IgD-negative memory B cell (primary cell): ENCODE measurements at regions not wholly inside any gene's neighbourhood (a gene's known extent, or its start where the extent isn't known, plus 50 kb on each side); places are given as distances from the start of the nearest gene placed in this dataset.

ENCODE experiments used
- H3K27ac Mint-ChIP-seq, 3 donors: one replicate each; pipeline ENCODE4 v1.8.0; 2020 to 2022; ENCODE audit warnings: mild to moderate bottlenecking in 3 of 3, mixed read lengths in 3 of 3, moderate library complexity in 1 of 3
- H3K27me3 Mint-ChIP-seq: one replicate; pipeline ENCODE4 v1.8.0; 2021; ENCODE audit warnings: mixed read lengths
- H3K36me3 Mint-ChIP-seq: one replicate; pipeline ENCODE4 v1.8.0; 2020; ENCODE audit warnings: mild to moderate bottlenecking, mixed read lengths
- H3K4me1 Mint-ChIP-seq, 3 donors: one replicate each; pipeline ENCODE4 v1.8.0; 2020 to 2022; ENCODE audit warnings: mixed read lengths in 3 of 3, mild to moderate bottlenecking in 1 of 3
- H3K4me3 Mint-ChIP-seq, 4 donors: one replicate each; pipeline ENCODE4 v1.8.0; 2020 to 2022; ENCODE audit warnings: mild to moderate bottlenecking in 4 of 4, mixed read lengths in 4 of 4, moderate library complexity in 3 of 4
- H3K9me3 Mint-ChIP-seq, 3 donors: one replicate each; pipeline ENCODE4 v1.8.0; 2020 to 2021; ENCODE audit warnings: mixed read lengths in 3 of 3, mild to moderate bottlenecking in 1 of 3

GRCh38 chr16:80120899-80121521 is 419.8 kb upstream of the DYNLRB2 start:
- Mint-ChIP-seq H3K27me3 (no peaks in the 10 kb centered on the region), H3K4me3 (no peak overlapping the region), H3K9me3 (peaks cover 0 to 7% (median 0%) of the 10 kb centered on the region in 3 donors), H3K36me3 (no peaks in the 10 kb centered on the region), H3K4me1 (no peaks in the 10 kb centered on the region), H3K27ac (no peak overlapping the region)

GRCh38 chr16:80117556-80118130 is 423.1 kb upstream of the DYNLRB2 start:
- Mint-ChIP-seq H3K4me1 (no peaks in the 10 kb centered on the region), H3K9me3 (peaks cover 0 to 7% (median 0%) of the 10 kb centered on the region in 3 donors), H3K4me3 (no peak overlapping the region), H3K27ac (no peak overlapping the region), H3K27me3 (no peaks in the 10 kb centered on the region), H3K36me3 (no peaks in the 10 kb centered on the region)

- H3K27me3 Mint-ChIP-seq, result peaks cover 2% of the 10 kb centered on the region
- no peaks in the 10 kb centered on the region for H3K4me1 Mint-ChIP-seq
- H3K4me3 Mint-ChIP-seq, result no peak overlapping the region
- peaks cover 0 to 7% (median 0%) of the 10 kb centered on the region in 3 donors for H3K9me3 Mint-ChIP-seq
- no peaks in the 10 kb centered on the region for H3K36me3 Mint-ChIP-seq
- no peak overlapping the region for H3K27ac Mint-ChIP-seq
Measured at GRCh38 chr16:80116711-80117110, 424.1 kb upstream of the DYNLRB2 start.

GRCh38 chr16:80114699-80115098 is 426.1 kb upstream of the DYNLRB2 start:
- H3K9me3 Mint-ChIP-seq, result peaks cover 0 to 12% (median 3%) of the 10 kb centered on the region in 3 donors
- no peaks in the 10 kb centered on the region for H3K4me1 Mint-ChIP-seq
- no peak overlapping the region for H3K27ac Mint-ChIP-seq
- H3K27me3 Mint-ChIP-seq, result peaks cover 2% of the 10 kb centered on the region
- H3K4me3 Mint-ChIP-seq, result no peak overlapping the region
- no peaks in the 10 kb centered on the region for H3K36me3 Mint-ChIP-seq

GRCh38 chr16:80113873-80114574 is 426.8 kb upstream of the DYNLRB2 start:
- Mint-ChIP-seq H3K4me1 (no peaks in the 10 kb centered on the region), H3K27ac (no peak overlapping the region), H3K27me3 (peaks cover 2% of the 10 kb centered on the region), H3K9me3 (peaks cover 0 to 10% (median 3%) of the 10 kb centered on the region in 3 donors), H3K36me3 (no peaks in the 10 kb centered on the region), H3K4me3 (no peak overlapping the region)

GRCh38 chr16:80109581-80109980 is 431.2 kb upstream of the DYNLRB2 start:
- Mint-ChIP-seq H3K9me3 (peaks cover 0 to 10% (median 6%) of the 10 kb centered on the region in 3 donors), H3K4me3 (no peak overlapping the region), H3K4me1 (no peaks in the 10 kb centered on the region), H3K27me3 (peaks cover 2% of the 10 kb centered on the region), H3K36me3 (no peaks in the 10 kb centered on the region), H3K27ac (no peak overlapping the region)

GRCh38 chr16:80107900-80108299 is 432.9 kb upstream of the DYNLRB2 start:
- Mint-ChIP-seq H3K9me3 (peaks cover 4 to 7% (median 6%) of the 10 kb centered on the region in 3 donors), H3K27me3 (peaks cover 4% of the 10 kb centered on the region), H3K27ac (no peak overlapping the region), H3K36me3 (no peaks in the 10 kb centered on the region), H3K4me3 (no peak overlapping the region), H3K4me1 (no peaks in the 10 kb centered on the region)

GRCh38 chr16:80105751-80106150 is 435.0 kb upstream of the DYNLRB2 start:
- Mint-ChIP-seq H3K4me3 (no peak overlapping the region), H3K4me1 (no peaks in the 10 kb centered on the region), H3K9me3 (peaks cover 0 to 9% (median 4%) of the 10 kb centered on the region in 3 donors), H3K27me3 (peaks cover 2% of the 10 kb centered on the region), H3K36me3 (no peaks in the 10 kb centered on the region), H3K27ac (no peak overlapping the region)

- Mint-ChIP-seq H3K4me3 (no peak overlapping the region), H3K4me1 (no peaks in the 10 kb centered on the region), H3K27me3 (peaks cover 2% of the 10 kb centered on the region), H3K27ac (peak overlapping the region in 1 of 3 donors; percentile 93), H3K36me3 (no peaks in the 10 kb centered on the region), H3K9me3 (peaks cover 0 to 9% (median 3%) of the 10 kb centered on the region in 3 donors)
Measured at GRCh38 chr16:80105160-80105559, 435.6 kb upstream of the DYNLRB2 start.

GRCh38 chr16:80104401-80104800 is 436.4 kb upstream of the DYNLRB2 start:
- peaks cover 2% of the 10 kb centered on the region for H3K27me3 Mint-ChIP-seq
- no peaks in the 10 kb centered on the region for H3K4me1 Mint-ChIP-seq
- peaks cover 0 to 9% (median 3%) of the 10 kb centered on the region in 3 donors for H3K9me3 Mint-ChIP-seq
- peak overlapping the region in 1 of 3 donors; percentile 93 for H3K27ac Mint-ChIP-seq
- no peaks in the 10 kb centered on the region for H3K36me3 Mint-ChIP-seq
- H3K4me3 Mint-ChIP-seq, result no peak overlapping the region

GRCh38 chr16:80103463-80103862 is 437.3 kb upstream of the DYNLRB2 start:
- Mint-ChIP-seq H3K36me3 (no peaks in the 10 kb centered on the region), H3K9me3 (peaks cover 0 to 9% (median 3%) of the 10 kb centered on the region in 3 donors), H3K27ac (no peak overlapping the region), H3K4me1 (no peaks in the 10 kb centered on the region), H3K27me3 (peaks cover 2% of the 10 kb centered on the region), H3K4me3 (no peak overlapping the region)

- Mint-ChIP-seq H3K9me3 (peaks cover 0 to 21% (median 2%) of the 10 kb centered on the region in 3 donors), H3K4me1 (no peaks in the 10 kb centered on the region), H3K27me3 (peaks cover 3% of the 10 kb centered on the region), H3K36me3 (no peaks in the 10 kb centered on the region), H3K4me3 (no peak overlapping the region), H3K27ac (no peak overlapping the region)
Measured at GRCh38 chr16:80100846-80101451, 439.8 kb upstream of the DYNLRB2 start.

GRCh38 chr16:80100186-80100585 is 440.6 kb upstream of the DYNLRB2 start:
- H3K4me1 Mint-ChIP-seq, result no peaks in the 10 kb centered on the region
- H3K4me3 Mint-ChIP-seq, result no peak overlapping the region
- H3K9me3 Mint-ChIP-seq, result peaks cover 0 to 21% (median 2%) of the 10 kb centered on the region in 3 donors
- peaks cover 3% of the 10 kb centered on the region for H3K27me3 Mint-ChIP-seq
- no peak overlapping the region for H3K27ac Mint-ChIP-seq
- no peaks in the 10 kb centered on the region for H3K36me3 Mint-ChIP-seq

GRCh38 chr16:80097098-80097497 is 443.7 kb upstream of the DYNLRB2 start:
- H3K9me3 Mint-ChIP-seq, result peaks cover 2 to 18% (median 4%) of the 10 kb centered on the region in 3 donors

GRCh38 chr16:80092681-80093080 is 448.1 kb upstream of the DYNLRB2 start:
- H3K9me3 Mint-ChIP-seq, result peaks cover 2 to 10% (median 4%) of the 10 kb centered on the region in 3 donors
- peaks cover 6% of the 10 kb centered on the region for H3K27me3 Mint-ChIP-seq
- no peak overlapping the region for H3K27ac Mint-ChIP-seq
- no peak overlapping the region for H3K4me3 Mint-ChIP-seq
- no peaks in the 10 kb centered on the region for H3K4me1 Mint-ChIP-seq
- no peaks in the 10 kb centered on the region for H3K36me3 Mint-ChIP-seq

More at GRCh38 chr16:80097098-80097497, 443.7 kb upstream of the DYNLRB2 start:
- H3K27ac Mint-ChIP-seq, result no peak overlapping the region
- no peaks in the 10 kb centered on the region for H3K36me3 Mint-ChIP-seq
- H3K4me1 Mint-ChIP-seq, result no peaks in the 10 kb centered on the region
- peak overlapping the region in 1 of 4 donors; percentile 55 for H3K4me3 Mint-ChIP-seq
- H3K27me3 Mint-ChIP-seq, result peaks cover 6% of the 10 kb centered on the region
